ENCODE measurements at regions not wholly inside any gene's neighbourhood (a gene's known extent, or its start where the extent isn't known, plus 50 kb on each side); places are given as distances from the start of the nearest gene placed in this dataset.

DNA sequence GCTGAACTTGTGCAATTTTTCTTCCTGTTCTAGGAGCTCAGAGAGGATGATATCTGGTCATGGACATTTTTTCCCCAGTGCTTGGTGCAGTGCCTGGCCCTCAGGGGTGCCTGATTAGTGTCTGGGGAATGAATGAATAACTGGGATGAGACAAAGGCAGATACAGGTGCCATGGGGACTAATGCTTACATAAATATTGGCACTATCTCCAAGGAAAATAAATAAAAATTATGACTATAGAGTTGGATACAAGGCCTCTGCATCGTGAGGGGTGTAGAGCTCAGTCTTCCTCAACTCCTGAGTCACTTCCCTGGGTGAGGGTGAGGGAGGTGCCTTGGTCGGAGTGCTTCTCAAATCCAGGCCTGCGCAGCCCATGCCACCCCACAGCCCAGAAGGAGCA, 188.6 kb downstream of the KCNA5 start:
- Mint-ChIP-seq H3K9me3 (no peaks in the 10 kb centered on the region), H3K4me1 (ENCODE audit: low read depth) (no peaks in the 10 kb centered on the region; the same call in 1 of the 2 replicates), H3K27ac (no peak overlapping the region), H3K36me3 (ENCODE audit: low read depth) (no peaks in the 10 kb centered on the region), H3K27me3 (ENCODE audit: insufficient read depth) (peaks cover 25% of the 10 kb centered on the region), H3K4me3 (no peak overlapping the region)
- TF ChIP-seq CTCF (IDR thresholded peaks at IDR 0.05): no peak
- no peak for DNase-seq

- peaks cover 22% of the 10 kb centered on the region for H3K27me3 Mint-ChIP-seq (ENCODE audit: insufficient read depth)
- no peaks in the 10 kb centered on the region; the same call in 1 of the 2 replicates for H3K4me1 Mint-ChIP-seq (ENCODE audit: low read depth)
- H3K4me3 Mint-ChIP-seq: no peak overlapping the region
- no peak for TF ChIP-seq CTCF (IDR thresholded peaks at IDR 0.05)
- H3K27ac Mint-ChIP-seq: no peak overlapping the region
- DNase-seq: no peak
- no peaks in the 10 kb centered on the region for H3K36me3 Mint-ChIP-seq (ENCODE audit: low read depth)
- H3K9me3 Mint-ChIP-seq: no peaks in the 10 kb centered on the region
These were observed 189.3 kb downstream of the KCNA5 start for GRCh38 chr12:5232826-5233500.

- Mint-ChIP-seq H3K4me1 (ENCODE audit: low read depth) (no peaks in the 10 kb centered on the region; the same call in 1 of the 2 replicates), H3K9me3 (no peaks in the 10 kb centered on the region), H3K36me3 (ENCODE audit: low read depth) (no peaks in the 10 kb centered on the region), H3K4me3 (no peak overlapping the region), H3K27ac (no peak overlapping the region), H3K27me3 (ENCODE audit: insufficient read depth) (peaks cover 28% of the 10 kb centered on the region)
- no peak for TF ChIP-seq CTCF (IDR thresholded peaks at IDR 0.05)
- no peak for DNase-seq
These were observed 192.5 kb downstream of the KCNA5 start for GRCh38 chr12:5236022-5236640.

- H3K27me3 Mint-ChIP-seq (ENCODE audit: insufficient read depth): peaks cover 20% of the 10 kb centered on the region
- no peak overlapping the region for H3K4me3 Mint-ChIP-seq
- no peaks in the 10 kb centered on the region for H3K4me1 Mint-ChIP-seq (ENCODE audit: low read depth)
- no peak for DNase-seq
- H3K9me3 Mint-ChIP-seq: no peaks in the 10 kb centered on the region
- H3K27ac Mint-ChIP-seq: no peak overlapping the region
- no peaks in the 10 kb centered on the region for H3K36me3 Mint-ChIP-seq (ENCODE audit: low read depth)
- TF ChIP-seq CTCF (IDR thresholded peaks at IDR 0.05): no peak
These were observed 189.5 kb upstream of the NTF3 start for GRCh38 chr12:5242440-5242839.

DNA sequence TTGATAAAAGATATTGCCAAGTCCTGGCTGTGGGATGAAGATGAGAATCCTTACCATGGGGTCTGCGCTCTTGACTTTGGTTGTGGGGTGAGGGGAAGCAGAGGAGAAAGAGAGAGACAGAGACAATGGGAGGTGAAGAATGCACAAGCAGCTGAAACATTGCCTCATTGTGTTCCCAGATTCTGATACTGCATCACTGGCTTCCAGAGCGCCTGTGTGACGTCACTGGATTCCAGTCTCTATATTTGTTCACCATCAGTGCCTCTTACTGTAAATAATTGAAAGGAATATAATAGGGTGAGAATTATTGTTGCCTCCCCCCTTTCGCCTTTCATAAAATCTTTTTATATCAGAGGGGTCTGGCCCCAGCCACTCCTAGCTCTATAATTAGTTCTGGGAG, 188.9 kb upstream of the NTF3 start:
- Mint-ChIP-seq H3K4me1 (ENCODE audit: low read depth) (no peaks in the 10 kb centered on the region), H3K27ac (no peak overlapping the region), H3K36me3 (ENCODE audit: low read depth) (no peaks in the 10 kb centered on the region), H3K9me3 (no peaks in the 10 kb centered on the region), H3K4me3 (no peak overlapping the region), H3K27me3 (ENCODE audit: insufficient read depth) (peaks cover 20% of the 10 kb centered on the region)
- TF ChIP-seq CTCF (IDR thresholded peaks at IDR 0.05): no peak
- no peak for DNase-seq
